HG03159 (cell line): ENCODE measurements at regions not wholly inside any gene's neighbourhood (a gene's known extent, or its start where the extent isn't known, plus 50 kb on each side); places are given as distances from the start of the nearest gene placed in this dataset.
"Not testable (repeated sequence)": the region's sequence is repeated elsewhere in the genome, so short reads cannot be mapped to it uniquely, and the experiment has no call there.

Experiments used
- ATAC-seq: cut with Tn5 transposase; IDR thresholded peaks from one replicate; pipeline ENCODE4 v1.9.1; 2021; ENCODE audit warnings: mild to moderate bottlenecking, moderate library complexity; ENCODE audit not compliant: unreplicated experiment

DNA sequence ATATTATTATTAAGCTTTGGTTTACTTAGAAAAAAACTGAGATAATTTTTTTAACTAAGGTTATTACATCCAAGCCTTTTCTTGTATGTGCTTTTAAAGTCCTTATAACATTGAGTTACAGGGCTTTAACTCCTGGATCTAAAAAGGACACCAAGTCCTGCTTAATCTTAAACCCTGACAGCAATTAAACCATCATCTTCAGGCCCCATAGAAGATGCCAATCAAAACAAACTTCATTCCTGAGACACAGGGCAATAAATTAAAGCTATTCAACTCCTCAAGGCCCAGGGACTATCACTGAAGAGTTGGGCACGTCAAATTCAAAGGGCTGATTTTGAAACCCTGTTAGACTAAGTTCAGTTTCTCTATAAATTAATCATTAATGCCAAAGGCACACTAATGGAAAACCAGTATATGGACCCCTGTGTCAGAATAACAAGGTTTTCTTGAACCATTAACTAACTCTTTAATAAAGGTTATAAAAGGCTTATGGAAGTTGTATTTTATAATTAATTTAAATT lies 1152.6 kb downstream of the NSUN3 start:
- no peak for ATAC-seq

- no peak for ATAC-seq
Measured at GRCh38 chr3:95217661-95218060, 1154.8 kb downstream of the NSUN3 start.

GRCh38 chr3:95218484-95218883 lies 1155.6 kb downstream of the NSUN3 start:
- ATAC-seq: no peak

DNA sequence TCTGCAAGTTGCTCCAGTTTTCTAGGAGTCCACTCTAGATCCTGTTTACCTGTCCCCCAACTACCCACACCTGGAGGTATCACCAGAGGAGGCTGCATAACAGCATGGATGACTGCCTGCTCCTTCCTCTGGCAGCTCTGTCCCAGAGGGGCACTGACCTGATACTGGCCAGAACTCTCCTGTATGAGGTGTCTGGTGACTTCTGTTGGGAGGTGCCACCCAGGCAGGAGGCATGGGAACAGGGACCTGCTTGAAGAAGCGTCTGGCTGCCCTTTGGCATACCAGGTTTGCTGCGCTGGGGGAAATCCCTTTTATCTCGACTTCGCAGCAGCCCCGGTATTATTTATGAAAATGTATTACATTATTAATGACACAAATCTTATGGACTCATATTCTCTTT lies 1163.6 kb downstream of the NSUN3 start:
- ATAC-seq: no peak

DNA sequence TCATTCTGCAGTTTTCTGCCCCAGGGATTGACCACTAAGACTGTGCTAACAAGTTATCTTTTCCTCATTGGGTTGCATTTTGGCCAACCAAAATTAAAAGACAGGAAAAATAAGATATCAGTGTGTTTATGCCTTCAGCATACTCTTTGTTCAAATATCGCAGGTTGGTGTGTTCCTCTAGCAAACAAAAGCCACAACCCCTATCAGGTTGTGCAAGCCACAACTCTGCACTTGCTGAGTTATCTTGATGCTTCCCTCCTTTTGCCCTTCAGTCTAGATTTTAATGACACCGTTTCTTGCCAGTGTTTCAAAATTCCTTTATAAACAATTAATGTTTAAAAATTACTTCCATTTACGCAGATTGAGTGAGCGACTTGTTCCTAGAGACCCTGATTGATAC lies 1164.2 kb downstream of the NSUN3 start:
- ATAC-seq: no peak

- ATAC-seq: no peak
Measured at GRCh38 chr3:95228416-95228815, 1165.6 kb downstream of the NSUN3 start.

GRCh38 chr3:95235916-95236315 lies 1173.1 kb downstream of the NSUN3 start:
- ATAC-seq: no peak

GRCh38 chr3:95237783-95238182 lies 1174.9 kb downstream of the NSUN3 start:
- no peak for ATAC-seq

GRCh38 chr3:95240395-95240794 lies 1177.5 kb downstream of the NSUN3 start:
- no peak for ATAC-seq

- ATAC-seq: not testable (repeated sequence)
Measured at GRCh38 chr3:95241256-95241655, 1178.4 kb downstream of the NSUN3 start.

GRCh38 chr3:95246413-95246812 lies 1183.6 kb downstream of the NSUN3 start:
- ATAC-seq: no peak

GRCh38 chr3:95254061-95254460 lies 1191.2 kb downstream of the NSUN3 start:
- no peak for ATAC-seq

GRCh38 chr3:95254758-95255157 lies 1191.9 kb downstream of the NSUN3 start:
- ATAC-seq: no peak

- no peak for ATAC-seq
Measured at GRCh38 chr3:95265129-95265528, 1202.3 kb downstream of the NSUN3 start.

- ATAC-seq: no peak
Measured at GRCh38 chr3:95271395-95271794, 1208.5 kb downstream of the NSUN3 start.

- ATAC-seq: no peak
Measured at GRCh38 chr3:95272166-95272565, 1209.3 kb downstream of the NSUN3 start.

DNA sequence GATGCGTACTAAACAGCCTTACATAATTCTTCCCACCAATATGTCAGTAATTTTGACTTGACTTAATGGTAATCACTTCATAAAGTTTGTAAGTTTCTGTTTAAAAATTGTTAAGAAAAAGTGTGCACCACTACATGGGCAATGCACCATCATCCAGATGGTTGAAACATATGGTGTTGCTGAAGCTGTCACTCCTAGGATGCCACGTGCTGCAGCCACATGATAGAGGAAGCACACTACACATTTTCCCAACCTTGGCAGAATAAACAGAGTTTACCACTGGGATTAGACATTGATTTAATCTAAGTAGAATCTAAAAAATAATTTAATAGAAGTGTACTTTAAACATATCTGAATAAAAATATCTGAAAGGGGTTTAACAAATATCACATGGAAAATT lies 1209.9 kb downstream of the NSUN3 start:
- no peak for ATAC-seq

DNA sequence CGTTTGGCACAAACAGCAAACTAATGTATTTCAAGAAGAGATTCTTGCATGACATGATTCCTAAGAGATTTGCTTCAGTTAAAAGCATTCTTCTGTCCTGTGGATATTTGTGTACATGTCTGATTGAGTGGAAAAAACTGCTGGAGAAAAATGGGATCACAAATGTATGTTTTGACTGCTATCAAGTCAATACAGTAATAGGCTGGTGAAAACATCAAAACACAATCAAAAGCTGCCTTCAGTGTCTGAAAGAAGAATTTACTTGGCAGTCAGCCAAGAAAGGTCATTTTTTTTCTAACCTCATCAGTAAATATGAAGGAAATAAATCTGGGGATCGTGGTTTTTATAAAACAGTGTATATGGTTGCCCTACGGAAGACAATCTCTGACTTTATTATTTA lies 1214.8 kb downstream of the NSUN3 start:
- no peak for ATAC-seq

DNA sequence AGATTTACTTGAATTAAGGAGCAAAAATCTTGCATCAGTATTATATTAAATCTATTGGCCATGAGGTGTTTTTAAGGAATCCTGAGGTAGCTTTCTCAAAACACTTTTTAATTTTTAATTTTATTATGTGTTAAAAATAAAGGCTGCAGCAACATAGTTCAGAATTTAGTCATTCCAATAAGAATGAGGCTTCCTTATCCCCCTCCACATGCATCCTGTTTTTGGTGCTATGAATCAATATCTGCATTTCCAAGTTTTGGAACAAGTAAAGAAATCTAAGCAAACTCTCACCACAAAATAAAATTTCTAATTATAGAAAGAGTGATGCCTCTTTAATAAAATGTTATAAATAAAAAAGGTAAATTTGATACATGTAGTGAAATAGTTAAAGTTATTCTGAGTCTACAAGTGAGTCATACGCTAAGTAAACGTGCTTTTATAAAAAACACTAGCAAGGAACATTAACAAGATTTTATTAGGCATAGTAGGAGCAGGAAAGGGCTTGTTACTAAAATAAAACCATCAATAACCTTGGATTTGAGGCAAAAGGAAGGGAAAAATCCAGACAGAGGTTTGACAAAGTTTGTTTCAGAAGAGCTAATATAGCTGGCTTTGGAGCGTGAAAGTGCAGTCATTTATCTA lies 1218.0 kb downstream of the NSUN3 start:
- no peak for ATAC-seq

DNA sequence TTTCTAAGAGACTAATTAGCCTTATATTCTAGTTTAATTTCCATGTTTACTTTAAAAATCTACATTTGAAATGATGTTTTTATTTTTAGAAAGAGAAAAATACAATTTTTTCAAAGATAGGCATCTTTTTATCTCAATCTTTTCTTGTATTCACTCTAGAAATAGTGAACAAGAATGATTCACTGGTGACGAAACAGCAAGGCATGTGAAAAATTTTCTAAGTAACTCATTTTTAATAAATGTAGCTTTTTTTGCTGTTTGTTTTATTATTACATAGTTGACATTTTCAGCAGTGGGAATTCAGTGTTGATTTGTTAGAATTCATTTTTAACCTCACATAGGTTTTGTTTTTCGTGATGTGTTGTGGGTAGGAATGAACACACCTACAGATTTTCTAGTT lies 1226.4 kb downstream of the NSUN3 start:
- no peak for ATAC-seq

GRCh38 chr3:95297581-95297980 lies 1234.7 kb downstream of the NSUN3 start:
- no peak for ATAC-seq

GRCh38 chr3:95302044-95302443 lies 1239.2 kb downstream of the NSUN3 start:
- no peak for ATAC-seq

DNA sequence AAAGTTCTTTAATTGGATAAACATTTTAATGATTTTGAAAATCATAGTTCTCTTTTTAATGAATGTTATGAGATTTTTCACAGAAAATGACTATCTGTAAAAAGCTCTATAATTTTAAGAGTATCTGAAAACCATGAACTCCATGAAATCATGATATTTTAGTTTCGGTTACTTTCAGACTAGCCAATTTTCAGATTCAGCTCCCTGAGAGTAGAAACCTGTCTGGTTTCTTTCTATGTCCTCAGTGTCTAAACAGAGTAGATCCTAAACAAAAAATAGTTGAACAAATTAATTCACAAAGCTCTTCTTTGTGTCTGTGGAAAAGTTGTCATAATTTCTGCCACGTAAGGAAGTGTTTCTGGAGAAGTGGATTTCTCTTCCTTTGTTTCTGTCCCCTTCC lies 1247.7 kb downstream of the NSUN3 start:
- no peak for ATAC-seq
